Ectodermal cell (in vitro differentiated cells): ENCODE measurements at regions not wholly inside any gene's neighbourhood (a gene's known extent, or its start where the extent isn't known, plus 50 kb on each side); places are given as distances from the start of the nearest gene placed in this dataset.
"Not testable (repeated sequence)": the region's sequence is repeated elsewhere in the genome, so short reads cannot be mapped to it uniquely, and the experiment has no call there.

ENCODE experiments used
- H3K27ac ChIP-seq: 2 replicates; pipeline ENCODE4 v1.7.0; 2013; ENCODE audit warnings: mild to moderate bottlenecking, low read depth, low read length; ENCODE audit not compliant: insufficient read depth, poor library complexity, severe bottlenecking
- H3K27me3 ChIP-seq: 2 replicates; pipeline ENCODE4 v1.7.0; 2013; ENCODE audit warnings: mild to moderate bottlenecking, low read length; ENCODE audit not compliant: insufficient read depth, control insufficient read depth, poor library complexity, severe bottlenecking
- H3K36me3 ChIP-seq: one replicate; pipeline ENCODE4 v1.7.0; 2013; ENCODE audit warnings: low read length; ENCODE audit not compliant: control insufficient read depth, insufficient read depth
- H3K4me1 ChIP-seq: one replicate; pipeline ENCODE4 v1.7.0; 2013; ENCODE audit warnings: low read length; ENCODE audit not compliant: control insufficient read depth, insufficient read depth
- H3K4me3 ChIP-seq: 2 replicates; pipeline ENCODE4 v1.7.0; 2013; ENCODE audit warnings: low read depth, low read length, control low read depth; ENCODE audit not compliant: insufficient read depth
- H3K9me3 ChIP-seq: 2 replicates; pipeline ENCODE4 v1.7.0; 2013; ENCODE audit warnings: mild to moderate bottlenecking, low read length, moderate library complexity; ENCODE audit not compliant: control insufficient read depth
- WGBS, 2 experiments: methylation state at CpG; one replicate each; pipeline ENCODE4 v1.1.7; 2013; ENCODE audit warnings: missing lambda C conversion rate in 2 of 2; 5-methylcytosine and 5-hydroxymethylcytosine counted together

DNA sequence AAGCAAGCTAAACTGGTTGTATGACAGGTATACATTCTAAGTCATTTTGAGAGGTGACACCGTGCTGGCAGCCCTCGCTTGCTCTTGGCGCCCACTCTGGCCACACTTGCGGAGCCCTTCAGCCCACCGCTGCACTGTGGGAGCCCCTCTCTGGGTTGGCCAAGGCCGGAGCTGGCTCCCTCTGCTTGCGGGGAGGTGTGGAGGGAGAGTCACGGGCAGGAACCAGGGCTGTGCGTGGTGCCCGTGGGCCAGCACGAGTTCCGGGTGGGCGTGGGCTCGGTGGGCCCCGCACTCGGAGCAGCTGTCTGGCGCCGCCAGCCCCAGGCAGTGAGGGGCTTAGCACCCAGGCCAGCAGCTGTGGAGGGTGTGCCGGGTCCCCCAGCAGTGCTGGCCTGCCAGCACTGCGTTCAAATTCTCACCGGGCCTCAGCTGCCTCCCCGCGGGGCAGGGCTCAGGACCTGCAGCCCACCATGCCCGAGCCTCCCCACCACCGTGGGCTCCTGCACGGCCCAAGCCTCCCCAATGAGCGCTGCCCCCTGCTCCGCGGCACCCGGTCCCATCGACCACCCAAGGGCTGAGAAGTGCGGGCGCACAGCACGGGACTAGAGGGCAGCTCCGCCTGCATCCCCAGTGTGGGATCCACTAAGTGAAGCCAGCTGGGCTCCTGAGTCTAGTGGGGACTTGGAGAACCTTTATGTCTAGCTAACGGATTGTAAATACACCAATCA is 269.0 kb upstream of the MKLN1 start:
- H3K27me3 ChIP-seq, H3K9me3 ChIP-seq, H3K27ac ChIP-seq, H3K4me1 ChIP-seq, H3K4me3 ChIP-seq, H3K36me3 ChIP-seq: not testable (repeated sequence)
- WGBS, 2 experiments: 90 to 91% methylated on average over 36 of the region's 36 CpGs

- H3K27ac ChIP-seq, H3K36me3 ChIP-seq, H3K9me3 ChIP-seq, H3K4me3 ChIP-seq, H3K4me1 ChIP-seq, H3K27me3 ChIP-seq: not testable (repeated sequence)
- WGBS, 2 experiments: 92 to 99% methylated on average over 4 of the region's 4 CpGs
These were observed 268.3 kb upstream of the MKLN1 start for GRCh38 chr7:131059401-131059800.

GRCh38 chr7:131061158-131061557 is 266.5 kb upstream of the MKLN1 start:
- Histone ChIP-seq H3K27ac (no peak overlapping the region), H3K27me3 (no peaks in the 10 kb centered on the region), H3K4me1 (no peaks in the 10 kb centered on the region), H3K9me3 (no peaks in the 10 kb centered on the region), H3K36me3 (no peaks in the 10 kb centered on the region), H3K4me3 (no peak overlapping the region)
- 94 to 96% methylated on average over 5 of the region's 5 CpGs for WGBS, 2 experiments

- Histone ChIP-seq H3K4me1 (no peaks in the 10 kb centered on the region), H3K36me3 (no peaks in the 10 kb centered on the region), H3K27ac (no peak overlapping the region), H3K9me3 (no peaks in the 10 kb centered on the region), H3K27me3 (no peaks in the 10 kb centered on the region), H3K4me3 (no peak overlapping the region)
- 95 to 97% methylated on average over 3 of the region's 4 CpGs for WGBS, 2 experiments
These were observed 265.9 kb upstream of the MKLN1 start for GRCh38 chr7:131061818-131062217.

GRCh38 chr7:131066635-131067034 is 261.0 kb upstream of the MKLN1 start:
- no peak overlapping the region for H3K27ac ChIP-seq
- H3K4me3 ChIP-seq: no peak overlapping the region
- no peaks in the 10 kb centered on the region for H3K27me3 ChIP-seq

DNA sequence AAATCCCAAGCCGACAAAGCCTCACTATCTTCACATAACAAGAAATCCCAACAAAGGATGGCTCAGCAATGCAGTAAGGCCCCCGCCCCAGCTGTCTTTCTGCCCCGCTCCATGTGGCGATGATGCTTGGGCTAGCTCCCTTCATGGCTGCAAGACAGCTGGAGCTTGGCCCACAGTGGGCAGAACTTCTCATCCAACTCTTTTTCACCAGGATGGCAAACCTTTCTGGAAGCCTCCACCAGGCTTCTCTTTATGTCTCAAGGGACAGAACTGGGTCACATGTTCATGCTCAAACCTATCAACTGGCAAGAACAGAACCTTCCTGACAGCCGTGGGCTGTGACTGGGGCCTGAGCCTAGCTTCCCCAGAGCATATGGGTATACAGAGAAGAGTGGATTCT is 260.5 kb upstream of the MKLN1 start:
- Histone ChIP-seq H3K27me3 (no peaks in the 10 kb centered on the region), H3K4me1 (no peaks in the 10 kb centered on the region), H3K27ac (no peak overlapping the region), H3K36me3 (no peaks in the 10 kb centered on the region), H3K9me3 (no peaks in the 10 kb centered on the region), H3K4me3 (no peak overlapping the region)
- WGBS, 2 experiments: 62 to 69% methylated on average over 5 of the region's 5 CpGs

More at GRCh38 chr7:131066635-131067034, 261.0 kb upstream of the MKLN1 start:
- Histone ChIP-seq H3K4me1 (no peaks in the 10 kb centered on the region), H3K9me3 (no peaks in the 10 kb centered on the region), H3K36me3 (no peaks in the 10 kb centered on the region)

DNA sequence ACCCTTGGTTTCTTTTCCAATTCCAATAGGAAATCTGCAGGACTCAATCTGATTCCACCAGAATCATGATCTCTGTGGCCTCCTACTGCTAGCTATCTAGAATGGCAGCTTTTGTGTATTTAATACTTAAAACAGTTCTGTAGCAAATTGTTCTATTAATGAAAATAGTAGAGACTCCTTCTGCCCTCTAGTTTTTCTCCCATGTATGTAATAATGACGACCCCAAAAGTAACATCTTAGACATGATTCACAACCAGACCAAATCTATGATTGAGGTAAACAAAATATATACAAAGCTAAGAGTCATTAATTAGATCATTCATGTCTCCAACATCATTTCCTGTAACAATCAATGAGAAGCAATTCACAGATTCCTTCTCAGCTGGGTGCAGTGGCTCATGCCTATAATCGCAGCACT is 259.1 kb upstream of the MKLN1 start:
- H3K27me3 ChIP-seq: no peaks in the 10 kb centered on the region
- no peak overlapping the region for H3K4me3 ChIP-seq
- H3K9me3 ChIP-seq: no peaks in the 10 kb centered on the region
- no peaks in the 10 kb centered on the region for H3K36me3 ChIP-seq
- WGBS, 2 experiments: 100% methylated on average over 1 of the region's 2 CpGs
- no peak overlapping the region for H3K27ac ChIP-seq
- H3K4me1 ChIP-seq: no peaks in the 10 kb centered on the region

DNA sequence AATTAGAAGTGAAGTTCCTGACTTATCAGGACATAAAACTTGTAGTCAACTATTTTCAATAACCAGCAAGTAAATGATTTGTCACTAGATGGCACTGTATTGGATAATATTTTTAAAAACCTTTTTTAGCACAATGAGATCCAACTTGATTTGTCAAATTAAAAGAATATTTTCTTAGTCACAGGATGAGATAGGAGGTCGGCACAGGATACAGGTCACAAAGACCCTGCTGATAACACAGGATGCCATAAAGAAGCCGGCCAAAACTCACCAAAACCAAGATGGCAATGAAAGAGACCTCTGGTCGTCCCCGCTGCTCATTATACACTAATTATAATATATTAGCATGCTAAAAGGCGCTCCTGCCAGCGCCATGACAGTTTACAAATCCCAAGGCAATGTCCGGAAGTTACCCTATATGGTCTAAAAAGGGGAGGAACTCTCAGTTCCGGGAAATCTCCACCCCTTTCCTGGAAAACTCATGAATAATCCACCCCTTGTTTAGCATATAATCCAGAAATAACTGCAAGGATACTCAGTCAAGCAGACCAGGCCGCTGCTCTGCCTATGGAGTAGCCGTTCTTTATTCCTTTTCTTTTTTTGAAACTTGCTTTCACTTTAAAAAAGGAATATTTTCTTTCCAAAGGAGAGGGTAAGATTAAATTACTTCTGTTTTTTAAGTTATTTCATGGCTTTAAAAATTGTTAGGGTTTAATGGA is 255.7 kb upstream of the MKLN1 start:
- Histone ChIP-seq H3K27ac (no peak overlapping the region), H3K4me1 (peaks cover 8% of the 10 kb centered on the region), H3K4me3 (no peak overlapping the region), H3K36me3 (no peaks in the 10 kb centered on the region), H3K9me3 (no peaks in the 10 kb centered on the region), H3K27me3 (no peaks in the 10 kb centered on the region)
- 87 to 89% methylated on average over 9 to 10 of the region's 10 CpGs for WGBS, 2 experiments

DNA sequence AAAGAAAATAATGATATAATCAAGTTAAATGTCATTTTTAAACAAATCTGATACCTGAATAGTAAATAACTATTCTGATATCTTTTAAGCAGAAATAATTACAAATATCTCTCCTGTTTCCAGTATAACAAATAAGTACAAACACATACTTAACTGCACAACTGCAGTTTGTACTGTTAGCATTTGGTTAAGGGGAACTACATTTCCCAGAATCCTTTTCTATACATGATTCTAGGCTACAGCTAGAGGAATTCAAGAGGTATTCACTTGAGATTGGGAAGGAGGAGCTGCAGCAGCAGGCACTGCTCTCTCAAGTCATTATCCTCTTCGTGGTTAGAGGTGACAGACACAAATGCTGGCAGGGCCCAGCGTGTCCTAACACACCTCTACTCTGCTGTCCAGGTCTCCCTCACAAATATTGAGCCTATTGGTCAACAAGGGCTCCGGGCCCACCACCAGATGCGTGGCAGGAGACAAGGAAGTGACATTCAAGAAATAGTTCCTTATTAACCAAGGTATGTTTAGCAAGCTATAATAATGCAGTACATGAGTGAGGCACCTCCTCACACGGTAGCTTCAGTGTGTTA is 255.1 kb upstream of the MKLN1 start:
- H3K9me3 ChIP-seq: no peaks in the 10 kb centered on the region
- H3K27me3 ChIP-seq: no peaks in the 10 kb centered on the region
- peaks cover 8% of the 10 kb centered on the region for H3K4me1 ChIP-seq
- no peak overlapping the region for H3K27ac ChIP-seq
- no peaks in the 10 kb centered on the region for H3K36me3 ChIP-seq
- no peak overlapping the region for H3K4me3 ChIP-seq
- 60 to 71% methylated on average over 4 to 5 of the region's 5 CpGs for WGBS, 2 experiments

GRCh38 chr7:131074043-131074442 is 253.6 kb upstream of the MKLN1 start:
- Histone ChIP-seq H3K27ac (no peak overlapping the region), H3K27me3 (no peaks in the 10 kb centered on the region), H3K4me3 (no peak overlapping the region), H3K4me1 (peaks cover 8% of the 10 kb centered on the region), H3K9me3 (no peaks in the 10 kb centered on the region), H3K36me3 (no peaks in the 10 kb centered on the region)
- 93 to 100% methylated on average over 1 of the region's 1 CpG for WGBS, 2 experiments
